Caco-2 (cell line): ENCODE measurements at regions not wholly inside any gene's neighbourhood (a gene's known extent, or its start where the extent isn't known, plus 50 kb on each side); places are given as distances from the start of the nearest gene placed in this dataset.

ENCODE experiments used
- BruUV-seq: library from RNA; stranded (reverse); fragments of 400-500 nt; replicated peaks from 2 replicates; lab custom pipeline; 2021; lab: Mats Ljungman, UMichigan
- CTCF ChIA-PET: fragments of 300-600 bp; sonication (Branson Sonifier 250); formaldehyde crosslinking; loops from one replicate; lab custom pipeline; 2022; ENCODE audit warnings: antibody characterized with exemption; lab: Charles Lee
- POLR2A ChIA-PET: fragments of 300-600 bp; sonication (Branson Sonifier 250); formaldehyde crosslinking; loops from one replicate; lab custom pipeline; 2022; ENCODE audit warnings: antibody characterized with exemption; lab: Charles Lee
- DNase-seq, 2 experiments: peaks; one replicate each; pipeline versions ENCODE4 v3.0.0 to v3.0.0-alpha.2; 2020 to 2022
- H3K27me3 ChIP-seq: replicated peaks from 2 replicates; pipeline ENCODE4 v1.6.0; 2011; ENCODE audit warnings: low read length; ENCODE audit not compliant: control insufficient read depth, insufficient read depth
- H3K36me3 ChIP-seq: 2 replicates; pipeline ENCODE4 v1.5.1; 2011; ENCODE audit warnings: low read length; ENCODE audit not compliant: control insufficient read depth, insufficient read depth
- H3K4me1 ChIP-seq: fragments of 250-450 bp; sonication (Bioruptor Pico); 2 replicates; pipeline ENCODE4 v1.5.1; 2020; ENCODE audit warnings: mild to moderate bottlenecking
- H3K4me3 ChIP-seq: 2 replicates; pipeline ENCODE4 v1.5.1; 2011; ENCODE audit warnings: low read depth, mild to moderate bottlenecking, control low read depth, low read length
- H3K9me3 ChIP-seq: fragments of 250-450 bp; sonication (Bioruptor Pico); 2 replicates; pipeline ENCODE4 v1.5.1; 2020; ENCODE audit warnings: mild to moderate bottlenecking, moderate library complexity
- H3K27ac Mint-ChIP-seq: one replicate; pipeline ENCODE4 v1.8.0; 2022; ENCODE audit warnings: mixed read lengths; ENCODE audit not compliant: unreplicated experiment
- H3K27me3 Mint-ChIP-seq: one replicate; pipeline ENCODE4 v1.8.0; 2022; ENCODE audit warnings: mixed read lengths; ENCODE audit not compliant: insufficient read depth, unreplicated experiment
- H3K36me3 Mint-ChIP-seq: one replicate; pipeline ENCODE4 v1.8.0; 2022; ENCODE audit warnings: mild to moderate bottlenecking, mixed read lengths; ENCODE audit not compliant: insufficient read depth, unreplicated experiment
- H3K4me1 Mint-ChIP-seq: one replicate; pipeline ENCODE4 v1.8.0; 2022; ENCODE audit warnings: low read depth, mixed read lengths; ENCODE audit not compliant: unreplicated experiment
- H3K4me3 Mint-ChIP-seq: one replicate; pipeline ENCODE4 v1.8.0; 2022; ENCODE audit warnings: mild to moderate bottlenecking, moderate library complexity, mixed read lengths; ENCODE audit not compliant: unreplicated experiment
- H3K9me3 Mint-ChIP-seq: one replicate; pipeline ENCODE4 v1.8.0; 2022; ENCODE audit warnings: mixed read lengths; ENCODE audit not compliant: unreplicated experiment
- CTCF ChIP-seq, 2 experiments: fragments of 200-600 bp in 1 of 2; IDR thresholded peaks; 1 replicate in 1 of 2; 2 replicates in 1 of 2; pipeline versions ENCODE4 v1.5.1 to v1.8.0; 2011 to 2022; ENCODE audit warnings: antibody characterized with exemption in 1 of 2, control low read depth in 1 of 2, inconsistent platforms in 1 of 2, low read depth in 1 of 2, low read length in 1 of 2, mild to moderate bottlenecking in 1 of 2, moderate library complexity in 1 of 2; ENCODE audit not compliant: insufficient read depth in 1 of 2, severe bottlenecking in 1 of 2, unreplicated experiment in 1 of 2
- intact Hi-C: fragments of 100-400 bp; cut with micrococcal nuclease; formaldehyde crosslinking; loops from one replicate; pipeline ENCODE4 v1.10.0; 2022; ENCODE audit not compliant: unreplicated experiment

GRCh38 chr7:17396692-17397091 is 98.2 kb downstream of the AHR start:
- ChIA-PET POLR2A (no interaction called here), CTCF (no interaction called here)

GRCh38 chr7:17401791-17402627 is 103.6 kb downstream of the AHR start:
- no TSS peak for BruUV-seq
- H3K36me3 ChIP-seq, result no peaks in the 10 kb centered on the region
- TF ChIP-seq CTCF (IDR thresholded peaks at IDR 0.05; ENCODE audit: insufficient read depth in 1 of 2, low read depth in 1 of 2, low read length in 1 of 2, severe bottlenecking in 1 of 2, unreplicated experiment in 1 of 2), result no peak
- Mint-ChIP-seq H3K27me3 (no peaks in the 10 kb centered on the region), H3K9me3 (peaks cover 10% of the 10 kb centered on the region), H3K36me3 (no peaks in the 10 kb centered on the region), H3K4me1 (peaks cover 11% of the 10 kb centered on the region), H3K4me3 (no peak overlapping the region), H3K27ac (no peak overlapping the region)
- ChIA-PET CTCF (interaction anchor here (0.5 kb wide), 1 partner anchor 146 kb away, joined by 5 read pairs; no protein-coding TSS in a partner anchor), POLR2A (no interaction called here)
- H3K27me3 ChIP-seq, result no peaks in the 10 kb centered on the region
- 0 out of 2 replicates have a peak, but pooled peaks cover 5% of the 10 kb centered on the region for H3K4me1 ChIP-seq
- intact Hi-C loops, result no loop called here
- no peak for DNase-seq
- H3K4me3 ChIP-seq, result no peak overlapping the region
- H3K9me3 ChIP-seq, result no peaks in the 10 kb centered on the region

More at GRCh38 chr7:17396692-17397091, 98.2 kb downstream of the AHR start:
- H3K27ac Mint-ChIP-seq, result no peak overlapping the region
- BruUV-seq, result no TSS peak
- no peaks in the 10 kb centered on the region for H3K4me1 Mint-ChIP-seq
- DNase-seq, result no peak
- TF ChIP-seq CTCF (IDR thresholded peaks at IDR 0.05; ENCODE audit: insufficient read depth in 1 of 2, low read depth in 1 of 2, low read length in 1 of 2, severe bottlenecking in 1 of 2, unreplicated experiment in 1 of 2), result no peak
- no peaks in the 10 kb centered on the region for H3K4me1 ChIP-seq
- no peaks in the 10 kb centered on the region for H3K27me3 Mint-ChIP-seq
- no peaks in the 10 kb centered on the region for H3K36me3 Mint-ChIP-seq
- H3K36me3 ChIP-seq, result no peaks in the 10 kb centered on the region
- no peaks in the 10 kb centered on the region for H3K27me3 ChIP-seq
- H3K4me3 ChIP-seq, result no peak overlapping the region
- peaks cover 44% of the 10 kb centered on the region for H3K9me3 Mint-ChIP-seq
- H3K9me3 ChIP-seq, result peaks cover 29% of the 10 kb centered on the region
- H3K4me3 Mint-ChIP-seq, result no peak overlapping the region
- intact Hi-C loops, result no loop called here

- BruUV-seq, result no TSS peak
- ChIA-PET POLR2A (no interaction called here), CTCF (no interaction called here)
- Mint-ChIP-seq H3K9me3 (peaks cover 2% of the 10 kb centered on the region), H3K27me3 (no peaks in the 10 kb centered on the region), H3K36me3 (no peaks in the 10 kb centered on the region), H3K4me1 (peaks cover 11% of the 10 kb centered on the region), H3K4me3 (no peak overlapping the region), H3K27ac (no peak overlapping the region)
- intact Hi-C loops, result no loop called here
- Histone ChIP-seq H3K9me3 (no peaks in the 10 kb centered on the region), H3K36me3 (no peaks in the 10 kb centered on the region), H3K27me3 (no peaks in the 10 kb centered on the region), H3K4me3 (no peak overlapping the region), H3K4me1 (0 out of 2 replicates have a peak, but pooled peaks cover 5% of the 10 kb centered on the region)
- no peak for DNase-seq
- TF ChIP-seq CTCF (IDR thresholded peaks at IDR 0.05; ENCODE audit: insufficient read depth in 1 of 2, low read depth in 1 of 2, low read length in 1 of 2, severe bottlenecking in 1 of 2, unreplicated experiment in 1 of 2), result no peak
These were observed 104.3 kb downstream of the AHR start for GRCh38 chr7:17402628-17403278.
